GM19468 (cell line): ENCODE measurements at regions not wholly inside any gene's neighbourhood (a gene's known extent, or its start where the extent isn't known, plus 50 kb on each side); places are given as distances from the start of the nearest gene placed in this dataset.

Source experiments
- ATAC-seq: cut with Tn5 transposase; IDR thresholded peaks from one replicate; pipeline ENCODE4 v1.9.1; 2021; ENCODE audit warnings: mild to moderate bottlenecking, moderate library complexity, moderate number of reproducible peaks; ENCODE audit not compliant: unreplicated experiment; ENCODE audit errors: extremely low read depth

DNA sequence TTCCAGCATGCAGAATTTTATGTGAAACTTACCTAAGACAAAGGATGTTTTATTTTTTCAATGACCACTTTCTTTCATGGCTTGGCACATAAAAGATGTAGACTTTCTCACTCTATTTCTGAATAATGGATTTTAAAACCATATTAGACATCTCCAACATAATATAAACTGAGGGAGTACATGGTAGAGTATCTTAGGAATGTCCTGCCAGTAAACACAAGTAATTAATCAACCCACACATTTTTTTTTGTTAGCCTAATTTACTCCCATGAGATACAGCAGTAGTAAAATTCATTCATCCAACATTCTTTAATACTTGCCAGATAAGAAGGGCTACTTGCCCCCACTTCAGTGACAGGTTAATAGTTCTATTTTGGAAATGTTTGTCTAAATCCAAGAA is 235.4 kb upstream of the ADAMTS5 start:
- ATAC-seq, result no peak

DNA sequence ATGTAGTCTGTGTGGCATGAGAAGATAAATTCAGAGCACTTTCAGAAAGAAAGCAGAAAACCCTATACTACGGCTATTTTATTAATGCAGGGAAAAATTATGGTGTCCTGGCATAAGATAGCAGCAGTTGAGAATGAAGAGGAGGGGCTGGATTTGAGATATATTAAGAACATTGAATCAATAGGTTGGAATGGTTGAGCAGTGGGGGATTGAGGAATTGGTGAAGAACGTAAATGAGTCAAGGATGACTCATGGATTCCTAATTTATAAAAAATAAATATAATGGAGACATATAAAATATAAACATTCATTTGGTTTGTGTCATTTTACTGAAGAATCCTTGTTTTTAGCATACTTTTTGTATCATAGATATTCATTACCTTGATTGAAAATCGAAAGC is 234.3 kb upstream of the ADAMTS5 start:
- ATAC-seq, result no peak

DNA sequence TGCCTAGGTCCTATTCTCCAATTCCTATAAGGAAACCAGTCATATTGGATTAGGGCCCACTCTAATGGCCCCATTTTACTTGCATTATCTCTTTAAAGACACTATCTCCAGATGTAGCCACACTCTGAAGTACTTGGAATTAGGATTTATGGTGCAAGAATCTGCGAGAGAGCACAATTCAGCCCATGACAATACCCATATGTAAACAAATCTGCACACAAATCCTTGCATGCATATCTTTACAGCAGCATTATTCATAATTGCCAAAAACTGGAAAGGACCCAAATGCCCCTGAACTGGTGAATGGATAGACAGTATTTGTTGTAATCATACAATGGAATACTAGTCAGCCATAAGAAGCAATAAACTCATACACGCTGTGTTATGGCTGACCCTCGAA is 229.8 kb upstream of the ADAMTS5 start:
- no peak for ATAC-seq

DNA sequence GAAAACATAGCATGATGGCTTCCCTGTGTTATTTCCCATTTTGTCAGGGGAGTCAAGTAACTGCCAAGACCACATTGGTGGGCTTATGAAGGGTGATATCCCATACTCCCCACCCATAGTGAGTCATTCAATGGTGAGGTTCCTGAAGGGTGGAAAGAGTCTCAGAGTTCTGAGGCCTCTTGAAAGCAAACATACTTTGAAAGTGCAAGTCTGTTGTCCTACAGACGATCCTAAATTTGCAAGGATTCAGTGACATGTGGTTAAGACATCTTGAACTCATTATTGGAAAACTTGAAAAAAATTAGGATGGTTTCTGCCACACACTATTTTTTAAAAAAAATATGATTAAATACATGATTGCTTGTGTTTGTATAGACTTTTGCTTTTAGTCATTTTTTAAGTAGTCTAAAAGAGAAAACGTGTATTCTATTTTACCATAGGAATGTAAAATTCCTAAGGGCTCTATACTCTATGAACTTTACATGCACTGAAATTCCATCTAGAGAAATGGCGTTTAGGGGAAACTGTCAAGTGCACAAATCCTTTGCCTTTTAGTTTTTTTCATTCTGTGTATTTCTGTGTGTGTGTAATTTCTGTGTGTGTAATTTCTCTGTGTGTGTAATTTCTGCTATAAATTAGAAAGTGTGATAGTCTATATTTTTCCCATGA is 225.5 kb upstream of the ADAMTS5 start:
- no peak for ATAC-seq

DNA sequence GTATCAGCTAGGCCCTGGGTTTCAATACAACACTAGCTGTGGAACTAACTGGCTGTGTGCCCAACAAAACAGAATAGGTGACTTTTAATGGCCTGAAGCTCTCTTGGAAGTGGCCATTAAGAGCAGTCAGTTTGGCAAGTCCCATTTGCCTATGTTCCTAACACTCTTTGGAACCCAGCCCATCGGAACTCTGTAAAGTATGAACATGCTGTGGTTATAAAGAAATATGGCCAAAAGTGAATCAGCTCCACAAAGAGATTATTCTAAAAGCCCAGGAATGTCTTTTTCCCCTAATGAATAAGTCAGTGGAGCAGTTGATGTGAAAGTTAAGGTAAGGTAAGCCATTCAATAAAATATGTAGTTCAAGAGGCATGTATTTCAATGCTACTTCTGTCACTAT is 223.7 kb upstream of the ADAMTS5 start:
- no peak for ATAC-seq

DNA sequence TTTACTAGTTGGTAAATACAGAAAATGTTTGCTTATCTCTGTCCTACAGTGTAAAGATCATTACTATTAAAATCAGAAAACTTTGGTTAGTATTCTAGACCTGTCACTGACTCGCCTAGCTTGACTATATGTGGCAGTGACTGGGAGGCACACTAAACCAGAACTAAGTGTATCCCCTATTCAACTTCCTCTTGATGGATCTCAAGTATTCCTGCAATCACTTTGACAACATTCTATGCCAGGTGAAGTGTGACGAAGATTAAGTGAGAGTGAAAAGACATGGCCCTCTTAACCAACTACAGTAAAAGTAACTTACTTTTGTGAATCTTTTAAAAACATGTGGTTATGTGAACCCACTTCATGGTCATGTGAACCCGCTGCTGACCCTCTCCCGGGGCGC is 223.0 kb upstream of the ADAMTS5 start:
- ATAC-seq, result no peak

DNA sequence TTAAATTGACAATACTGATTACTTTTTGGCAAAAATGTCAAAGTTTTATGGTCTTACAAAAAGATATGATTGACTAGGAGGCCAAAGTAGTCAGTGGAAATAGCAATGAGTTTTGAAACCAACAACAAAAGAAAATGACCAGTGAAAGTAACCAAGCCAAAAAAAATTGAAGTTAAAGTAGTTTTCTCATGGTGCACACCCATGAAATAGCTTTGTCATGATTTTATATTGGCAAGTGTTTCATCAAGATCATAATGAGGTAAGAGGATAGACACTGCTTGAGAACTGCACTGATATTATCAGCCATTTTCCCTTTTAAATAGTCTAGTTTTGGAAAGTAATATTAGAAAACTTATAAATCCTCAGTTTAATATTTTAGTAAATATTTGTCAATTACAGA is 206.2 kb upstream of the ADAMTS5 start:
- no peak for ATAC-seq

DNA sequence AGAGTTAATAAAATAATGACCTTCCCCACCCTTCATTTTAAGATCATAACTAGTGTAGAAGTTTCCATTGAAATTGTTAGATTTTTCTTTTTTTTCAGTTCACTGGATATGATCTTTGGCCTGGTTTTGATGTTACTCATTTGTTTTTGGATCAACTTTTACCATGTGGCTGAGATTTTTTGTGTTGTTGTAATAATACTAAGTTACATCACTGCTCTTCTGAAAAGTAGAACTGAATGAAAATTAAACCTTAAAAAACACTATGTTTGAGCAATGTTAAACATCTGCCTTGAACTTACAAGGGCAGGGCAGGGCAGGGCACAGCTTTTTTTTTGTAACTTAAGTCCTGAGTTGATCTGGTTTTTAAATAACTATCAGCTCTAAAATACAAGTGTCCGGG is 204.8 kb upstream of the ADAMTS5 start:
- no peak for ATAC-seq

DNA sequence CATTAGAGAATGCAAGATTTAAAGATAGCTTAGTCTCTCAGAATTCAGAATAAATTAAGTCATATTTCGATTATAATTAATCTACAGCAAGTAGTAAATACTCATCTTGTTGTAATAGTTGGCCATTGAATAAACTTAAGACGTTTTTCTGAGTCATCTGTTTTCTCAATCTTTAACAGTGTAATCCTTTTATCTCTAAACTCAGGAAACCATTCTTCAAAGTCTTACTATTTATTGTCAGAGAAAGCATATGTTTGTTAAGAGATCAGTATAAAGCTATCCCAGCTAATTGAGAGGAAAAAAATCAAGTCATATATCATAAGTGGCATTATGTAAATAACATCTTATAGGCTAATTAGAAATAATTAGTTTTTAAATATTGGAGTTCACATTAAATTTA is 201.2 kb upstream of the ADAMTS5 start:
- no peak for ATAC-seq

DNA sequence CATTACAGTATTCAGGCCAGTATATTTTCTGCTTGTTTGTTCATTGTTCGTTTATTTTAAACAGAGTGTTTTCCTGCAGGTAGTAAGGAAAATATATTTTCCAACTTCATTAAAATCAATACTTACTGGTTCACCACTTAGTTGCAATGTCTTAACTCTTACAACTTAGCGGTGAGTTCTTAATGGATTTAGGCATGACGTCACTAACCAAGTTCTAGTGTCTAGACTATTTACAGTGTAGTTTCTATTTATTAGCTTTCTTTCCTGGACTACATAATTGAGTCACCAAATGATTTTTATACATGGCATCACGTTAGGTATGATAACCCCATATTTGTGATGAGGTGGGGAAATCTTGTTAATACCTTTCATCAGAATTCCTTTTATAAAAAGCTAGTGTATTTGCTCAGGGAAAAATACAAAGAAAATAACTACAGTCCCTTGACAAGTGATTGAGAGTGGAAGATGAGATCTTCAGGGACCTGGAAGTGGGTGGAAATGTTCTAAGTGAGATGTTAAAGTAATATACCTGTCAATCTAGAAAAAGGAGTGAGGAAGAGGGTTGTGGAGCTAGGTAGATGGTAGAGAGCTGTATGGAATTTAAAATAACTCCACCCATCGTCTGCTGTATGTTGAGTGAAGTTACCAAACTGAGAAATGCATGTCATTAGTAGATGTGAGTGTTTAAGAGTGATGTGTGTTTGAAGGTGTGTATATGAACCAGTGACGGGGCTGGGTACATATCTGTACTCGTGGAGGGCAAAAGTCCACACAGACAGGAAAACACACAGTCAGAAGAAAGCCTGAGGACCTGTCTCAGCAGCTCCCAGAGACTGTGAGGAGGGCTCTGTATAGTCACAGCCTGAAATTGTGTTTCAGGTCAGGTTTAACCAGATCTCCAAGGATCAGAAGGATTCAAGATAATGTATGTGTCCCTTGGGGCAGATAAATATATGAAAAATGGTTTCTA is 197.6 kb upstream of the ADAMTS5 start:
- no peak for ATAC-seq

DNA sequence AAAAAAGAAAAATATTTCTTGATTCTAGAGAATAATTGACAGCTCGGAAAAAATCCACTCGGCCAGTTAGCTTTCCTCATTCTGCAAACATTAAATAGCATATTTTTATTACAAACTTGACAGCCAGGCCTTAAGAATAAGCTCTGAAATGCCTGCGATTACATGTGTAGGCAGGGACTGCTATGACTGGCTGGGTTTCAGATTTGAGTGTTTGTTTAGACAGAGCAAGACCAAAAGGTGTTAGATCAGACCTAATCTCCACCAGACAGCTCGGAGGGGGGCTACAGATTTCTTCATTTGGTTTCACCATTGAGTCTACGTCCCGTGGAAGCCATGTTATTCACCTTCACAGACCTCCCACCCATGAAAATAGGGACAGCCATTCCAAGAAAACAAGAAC is 192.1 kb upstream of the ADAMTS5 start:
- no peak for ATAC-seq

DNA sequence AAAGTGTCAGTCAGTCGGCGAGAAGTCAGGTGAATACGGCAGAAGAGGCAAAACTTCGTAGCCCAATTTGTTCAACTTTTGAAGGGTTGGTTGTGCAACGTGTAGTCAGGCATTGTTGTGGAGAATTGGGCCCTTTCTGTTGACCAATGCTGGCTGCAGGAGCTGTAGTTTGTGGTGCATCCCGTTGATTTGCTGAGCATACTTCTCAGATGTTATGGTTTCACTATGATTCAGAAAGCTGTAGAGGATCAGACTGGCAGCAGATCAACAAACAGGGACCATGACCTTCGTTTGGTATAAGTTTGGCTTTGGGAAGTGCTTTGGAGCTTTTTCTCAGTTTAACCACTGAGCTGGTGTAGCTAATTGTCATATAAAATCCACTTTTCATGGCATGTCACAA is 190.2 kb upstream of the ADAMTS5 start:
- no peak for ATAC-seq

DNA sequence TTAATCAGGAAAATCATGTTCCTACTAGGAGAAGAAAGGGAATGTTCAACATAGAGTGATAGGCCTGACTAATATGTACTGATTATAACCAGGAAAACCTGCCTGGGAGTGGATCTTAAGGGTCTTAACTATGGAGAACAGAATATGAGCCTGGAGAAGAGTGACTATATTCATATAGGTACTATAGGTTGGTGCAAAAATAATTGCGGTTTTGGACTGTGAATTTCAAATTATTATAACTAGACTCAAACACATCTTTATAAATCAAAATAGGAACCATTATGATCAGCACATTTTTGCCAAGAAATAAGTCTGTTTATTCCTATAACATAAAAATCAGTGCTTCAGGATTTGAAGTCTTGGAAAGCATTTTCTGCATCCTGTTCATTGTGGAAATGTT is 189.8 kb upstream of the ADAMTS5 start:
- ATAC-seq, result no peak

DNA sequence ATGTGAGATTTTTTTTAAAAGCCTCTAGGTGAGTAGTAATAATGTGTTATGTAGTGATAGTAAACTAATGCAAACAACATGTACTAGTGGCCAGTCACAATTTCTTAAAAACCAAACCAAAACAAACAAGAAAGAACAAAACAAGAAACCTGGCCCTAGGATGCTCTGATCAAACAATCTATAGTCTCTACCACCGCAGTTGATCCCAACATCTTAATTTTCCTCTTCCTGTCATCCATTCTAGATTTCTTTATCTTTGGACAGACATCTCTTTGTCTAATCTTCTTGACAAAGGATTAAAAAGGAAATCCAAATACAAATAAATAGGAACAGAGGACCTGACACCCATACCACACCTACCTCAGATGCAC is 188.2 kb upstream of the ADAMTS5 start:
- ATAC-seq, result no peak

DNA sequence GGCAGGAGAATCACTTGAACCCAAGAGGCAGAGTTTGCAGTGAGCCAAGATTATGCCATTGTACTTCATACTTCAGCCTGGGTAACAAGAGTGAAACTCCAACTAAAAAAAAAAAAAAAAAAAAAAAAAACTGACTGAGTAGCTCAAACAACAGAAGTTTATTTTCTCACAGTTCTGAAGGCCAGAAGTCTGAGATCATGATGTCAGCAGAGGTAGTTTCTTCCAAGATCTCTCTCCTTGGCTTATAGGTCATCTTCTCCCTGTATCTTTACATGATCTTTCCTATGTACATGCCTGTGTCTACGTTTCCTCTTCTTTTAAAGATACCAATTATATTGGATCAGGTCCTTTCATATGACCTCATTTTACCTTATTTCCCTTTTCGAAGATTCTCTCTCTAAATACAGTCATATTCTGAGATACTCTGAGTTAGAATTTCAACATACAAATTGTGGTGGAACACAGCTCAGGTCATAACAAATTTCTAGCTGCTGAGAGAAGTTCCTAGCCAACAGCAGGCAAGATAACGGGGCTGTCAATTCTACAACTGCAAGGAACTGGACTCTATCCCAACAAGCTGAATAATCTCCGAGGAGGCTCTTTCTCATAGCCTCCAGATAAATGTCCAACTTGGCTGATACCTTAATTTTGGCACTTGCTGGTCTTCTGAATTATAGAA is 187.7 kb upstream of the ADAMTS5 start:
- no peak for ATAC-seq

DNA sequence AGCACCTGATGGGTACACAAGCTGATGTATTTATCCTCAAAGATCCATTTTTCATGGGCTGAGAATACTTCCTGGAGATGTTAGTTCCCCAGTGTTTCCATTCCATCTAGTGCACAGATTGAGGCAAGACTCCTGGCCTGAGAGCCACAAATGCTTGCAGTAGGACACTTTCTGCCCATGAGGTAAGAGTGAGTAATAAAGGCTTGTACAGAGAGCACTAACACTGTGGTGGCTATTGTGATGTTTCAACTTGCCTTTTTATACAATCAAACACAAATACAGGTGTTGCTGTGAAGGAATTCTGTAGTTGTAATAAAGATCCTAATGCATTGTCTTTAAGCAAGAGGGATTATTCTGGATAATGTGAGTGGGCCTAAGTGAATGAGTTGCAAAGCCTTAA is 186.1 kb upstream of the ADAMTS5 start:
- no peak for ATAC-seq

DNA sequence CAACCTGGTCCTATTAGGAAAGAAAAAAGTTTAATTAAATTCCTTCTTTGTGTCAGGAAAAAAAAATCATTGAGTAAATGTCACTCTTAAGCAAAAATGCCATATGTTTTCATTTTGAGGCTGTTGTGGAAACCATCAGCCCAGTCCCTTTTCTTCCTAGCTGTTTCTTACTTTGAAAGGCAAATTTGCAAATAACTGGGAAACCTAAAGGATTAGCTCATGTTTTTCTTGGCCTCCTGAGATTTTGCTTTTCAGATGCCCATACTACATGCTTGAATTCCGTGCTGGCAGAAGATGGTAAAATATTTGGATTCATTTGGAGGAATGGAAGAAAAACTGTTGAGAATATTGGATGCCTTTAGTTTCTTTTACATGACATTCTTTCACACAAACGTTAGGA is 182.1 kb upstream of the ADAMTS5 start:
- no peak for ATAC-seq

DNA sequence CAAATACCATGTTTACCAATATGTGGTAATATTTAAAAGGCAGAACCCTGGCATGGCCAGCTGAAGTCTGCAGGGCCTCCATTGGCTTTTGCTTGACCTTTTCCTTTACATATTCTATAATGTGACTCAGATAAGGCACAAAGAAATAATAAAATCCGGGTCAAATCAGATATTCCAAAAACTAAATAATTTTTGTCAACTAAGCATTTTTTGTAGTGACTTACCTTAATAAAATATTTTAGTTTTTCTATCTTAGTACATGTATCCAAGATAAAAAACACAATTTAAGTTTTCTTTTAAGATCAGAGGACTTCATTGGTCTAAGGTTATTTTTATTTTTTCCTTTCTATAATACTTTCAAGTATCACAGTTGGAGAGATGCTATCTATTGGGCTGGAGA is 179.4 kb upstream of the ADAMTS5 start:
- ATAC-seq, result no peak

DNA sequence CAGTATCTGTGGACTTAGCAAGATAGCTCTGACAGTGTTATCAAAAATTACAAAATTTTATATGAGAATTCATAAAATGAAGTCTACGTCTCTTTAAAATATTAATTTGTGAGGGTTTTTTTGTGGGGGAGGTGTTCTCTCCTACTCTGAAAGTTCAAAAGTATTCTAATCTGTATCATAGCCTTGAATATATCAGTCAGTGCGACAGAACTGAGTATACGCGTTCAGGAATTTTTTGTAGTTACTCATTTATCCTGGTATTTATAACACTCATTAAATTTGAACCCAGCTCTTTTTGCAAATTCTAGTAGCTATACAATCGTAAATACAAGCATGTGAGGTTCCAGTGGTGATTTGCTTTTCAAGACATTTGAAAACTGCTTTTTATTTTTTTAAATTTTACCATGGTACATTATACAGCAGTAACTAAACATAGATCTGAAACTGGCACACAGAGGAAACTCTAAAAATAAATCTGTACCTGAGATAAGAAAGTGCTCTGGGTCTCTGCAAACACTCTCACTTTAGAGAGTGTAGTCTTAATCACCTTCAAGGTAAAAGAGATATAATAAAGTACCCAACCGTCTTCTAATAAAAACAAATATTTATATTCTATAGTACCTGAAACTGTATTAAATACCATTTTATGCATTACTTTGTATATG is 178.4 kb upstream of the ADAMTS5 start:
- no peak for ATAC-seq

DNA sequence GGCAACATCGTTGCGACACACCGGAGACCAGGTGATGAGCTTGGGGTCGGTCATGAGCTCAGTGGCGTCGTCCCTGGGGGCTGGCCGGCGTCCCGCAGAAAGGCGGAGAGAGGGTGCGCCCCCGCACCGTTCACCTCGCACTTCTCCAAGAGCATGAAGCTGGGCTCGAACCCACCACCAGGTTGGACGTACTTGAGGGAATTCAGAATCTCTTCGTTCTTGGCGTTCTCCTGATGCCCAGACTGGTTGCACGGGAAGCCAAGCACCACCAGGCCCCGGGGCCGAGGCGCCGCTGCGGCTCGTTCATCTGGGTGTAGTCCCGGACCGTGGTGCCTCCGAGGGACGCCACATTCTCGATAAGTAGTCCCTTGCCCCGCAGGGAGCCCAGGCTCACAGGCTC is 176.6 kb upstream of the ADAMTS5 start:
- no peak for ATAC-seq

DNA sequence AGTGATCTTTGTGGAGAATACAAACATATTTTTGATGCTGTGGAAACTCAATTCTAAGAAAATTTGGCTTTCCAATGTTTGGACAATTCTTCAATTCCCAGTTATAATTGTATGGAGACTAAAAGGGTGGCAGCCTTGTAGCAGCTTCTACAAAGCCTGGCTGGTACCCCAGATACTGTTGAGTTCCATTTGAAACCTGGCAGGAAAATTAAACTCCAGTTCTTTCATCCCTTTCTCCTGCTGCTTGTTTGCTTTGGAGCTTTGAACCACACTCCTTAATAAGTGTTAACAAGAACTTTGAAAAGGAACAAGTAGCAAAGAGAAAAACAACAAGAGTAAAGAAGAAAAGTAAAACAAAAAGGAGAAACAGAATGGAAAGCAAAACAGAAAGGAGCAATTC is 172.6 kb upstream of the ADAMTS5 start:
- ATAC-seq, result no peak
